ENCODE measurements at regions not wholly inside any gene's neighbourhood (a gene's known extent, or its start where the extent isn't known, plus 50 kb on each side); places are given as distances from the start of the nearest gene placed in this dataset.

GRCh38 chr9:99401680-99402504 lies 179.8 kb downstream of the SEC61B start:
- no peak overlapping the region for H3K4me3 ChIP-seq (ENCODE audit: low read length in 3 of 3)
- H3K27ac ChIP-seq (ENCODE audit: low read depth, low read length), result no peak overlapping the region
- peaks cover 0 to 6% (median 3%) of the 10 kb centered on the region in 3 donors for H3K4me1 ChIP-seq (ENCODE audit: control insufficient read depth in 3 of 3, insufficient read depth in 3 of 3, low read length in 3 of 3)
- no peaks in the 10 kb centered on the region for H3K27me3 ChIP-seq (ENCODE audit: control insufficient read depth in 3 of 3, insufficient read depth in 3 of 3, low read length in 3 of 3)
- H3K9ac ChIP-seq (ENCODE audit: low read depth in 1 of 3, low read length in 3 of 3), result no peak overlapping the region
- H3K9me3 ChIP-seq (ENCODE audit: control insufficient read depth in 3 of 3, low read length in 3 of 3), result no peaks in the 10 kb centered on the region
- no peaks in the 10 kb centered on the region for H3K36me3 ChIP-seq (ENCODE audit: control insufficient read depth in 3 of 3, insufficient read depth in 3 of 3, low read length in 3 of 3)

- Histone ChIP-seq H3K36me3 (ENCODE audit: control insufficient read depth in 3 of 3, insufficient read depth in 3 of 3, low read length in 3 of 3) (no peaks in the 10 kb centered on the region), H3K27ac (ENCODE audit: low read depth, low read length) (no peak overlapping the region), H3K4me1 (ENCODE audit: control insufficient read depth in 3 of 3, insufficient read depth in 3 of 3, low read length in 3 of 3) (peaks cover 0 to 6% (median 3%) of the 10 kb centered on the region in 3 donors), H3K4me3 (ENCODE audit: low read length in 3 of 3) (no peak overlapping the region), H3K9ac (ENCODE audit: low read depth in 1 of 3, low read length in 3 of 3) (no peak overlapping the region), H3K27me3 (ENCODE audit: control insufficient read depth in 3 of 3, insufficient read depth in 3 of 3, low read length in 3 of 3) (no peaks in the 10 kb centered on the region), H3K9me3 (ENCODE audit: control insufficient read depth in 3 of 3, low read length in 3 of 3) (no peaks in the 10 kb centered on the region)
These were observed 181.3 kb downstream of the SEC61B start for GRCh38 chr9:99403371-99403770.

- H3K36me3 ChIP-seq (ENCODE audit: control insufficient read depth in 3 of 3, insufficient read depth in 3 of 3, low read length in 3 of 3), result no peaks in the 10 kb centered on the region
These were observed 183.3 kb downstream of the SEC61B start for GRCh38 chr9:99405359-99405758.

GRCh38 chr9:99406939-99407338 lies 184.9 kb downstream of the SEC61B start:
- H3K4me3 ChIP-seq (ENCODE audit: low read length in 3 of 3), result no peak overlapping the region
- H3K4me1 ChIP-seq (ENCODE audit: control insufficient read depth in 3 of 3, insufficient read depth in 3 of 3, low read length in 3 of 3), result peaks cover 0 to 3% (median 0%) of the 10 kb centered on the region in 3 donors
- H3K9ac ChIP-seq (ENCODE audit: low read depth in 1 of 3, low read length in 3 of 3), result no peak overlapping the region
- no peak overlapping the region for H3K27ac ChIP-seq (ENCODE audit: low read depth, low read length)
- H3K36me3 ChIP-seq (ENCODE audit: control insufficient read depth in 3 of 3, insufficient read depth in 3 of 3, low read length in 3 of 3), result no peaks in the 10 kb centered on the region
- H3K27me3 ChIP-seq (ENCODE audit: control insufficient read depth in 3 of 3, insufficient read depth in 3 of 3, low read length in 3 of 3), result no peaks in the 10 kb centered on the region
- H3K9me3 ChIP-seq (ENCODE audit: control insufficient read depth in 3 of 3, low read length in 3 of 3), result peaks cover 0 to 3% (median 0%) of the 10 kb centered on the region in 3 donors

More at GRCh38 chr9:99405359-99405758, 183.3 kb downstream of the SEC61B start:
- H3K27me3 ChIP-seq (ENCODE audit: control insufficient read depth in 3 of 3, insufficient read depth in 3 of 3, low read length in 3 of 3), result no peaks in the 10 kb centered on the region
- no peak overlapping the region for H3K4me3 ChIP-seq (ENCODE audit: low read length in 3 of 3)
- H3K4me1 ChIP-seq (ENCODE audit: control insufficient read depth in 3 of 3, insufficient read depth in 3 of 3, low read length in 3 of 3), result peaks cover 0 to 3% (median 1%) of the 10 kb centered on the region in 3 donors
- H3K9ac ChIP-seq (ENCODE audit: low read depth in 1 of 3, low read length in 3 of 3), result no peak overlapping the region
- H3K27ac ChIP-seq (ENCODE audit: low read depth, low read length), result no peak overlapping the region
- no peaks in the 10 kb centered on the region for H3K9me3 ChIP-seq (ENCODE audit: control insufficient read depth in 3 of 3, low read length in 3 of 3)

GRCh38 chr9:99411068-99411467 lies 189.0 kb downstream of the SEC61B start:
- Histone ChIP-seq H3K4me3 (ENCODE audit: low read length in 3 of 3) (no peak overlapping the region), H3K9ac (ENCODE audit: low read depth in 1 of 3, low read length in 3 of 3) (no peak overlapping the region), H3K27ac (ENCODE audit: low read depth, low read length) (no peak overlapping the region), H3K9me3 (ENCODE audit: control insufficient read depth in 3 of 3, low read length in 3 of 3) (peaks cover 0 to 3% (median 0%) of the 10 kb centered on the region in 3 donors), H3K27me3 (ENCODE audit: control insufficient read depth in 3 of 3, insufficient read depth in 3 of 3, low read length in 3 of 3) (no peaks in the 10 kb centered on the region), H3K4me1 (ENCODE audit: control insufficient read depth in 3 of 3, insufficient read depth in 3 of 3, low read length in 3 of 3) (no peaks in the 10 kb centered on the region), H3K36me3 (ENCODE audit: control insufficient read depth in 3 of 3, insufficient read depth in 3 of 3, low read length in 3 of 3) (no peaks in the 10 kb centered on the region)

- Histone ChIP-seq H3K9ac (ENCODE audit: low read depth in 1 of 3, low read length in 3 of 3) (no peak overlapping the region), H3K9me3 (ENCODE audit: control insufficient read depth in 3 of 3, low read length in 3 of 3) (peaks cover 0 to 3% (median 0%) of the 10 kb centered on the region in 3 donors), H3K4me3 (ENCODE audit: low read length in 3 of 3) (no peak overlapping the region), H3K27me3 (ENCODE audit: control insufficient read depth in 3 of 3, insufficient read depth in 3 of 3, low read length in 3 of 3) (no peaks in the 10 kb centered on the region), H3K27ac (ENCODE audit: low read depth, low read length) (no peak overlapping the region), H3K36me3 (ENCODE audit: control insufficient read depth in 3 of 3, insufficient read depth in 3 of 3, low read length in 3 of 3) (no peaks in the 10 kb centered on the region), H3K4me1 (ENCODE audit: control insufficient read depth in 3 of 3, insufficient read depth in 3 of 3, low read length in 3 of 3) (no peaks in the 10 kb centered on the region)
These were observed 189.5 kb downstream of the SEC61B start for GRCh38 chr9:99411479-99412115.

GRCh38 chr9:99412606-99413005 lies 190.5 kb downstream of the SEC61B start:
- Histone ChIP-seq H3K4me1 (ENCODE audit: control insufficient read depth in 3 of 3, insufficient read depth in 3 of 3, low read length in 3 of 3) (no peaks in the 10 kb centered on the region), H3K36me3 (ENCODE audit: control insufficient read depth in 3 of 3, insufficient read depth in 3 of 3, low read length in 3 of 3) (no peaks in the 10 kb centered on the region), H3K4me3 (ENCODE audit: low read length in 3 of 3) (no peak overlapping the region), H3K27ac (ENCODE audit: low read depth, low read length) (no peak overlapping the region), H3K9me3 (ENCODE audit: control insufficient read depth in 3 of 3, low read length in 3 of 3) (peaks cover 0 to 3% (median 0%) of the 10 kb centered on the region in 3 donors), H3K9ac (ENCODE audit: low read depth in 1 of 3, low read length in 3 of 3) (no peak overlapping the region), H3K27me3 (ENCODE audit: control insufficient read depth in 3 of 3, insufficient read depth in 3 of 3, low read length in 3 of 3) (no peaks in the 10 kb centered on the region)

GRCh38 chr9:99414321-99414720 lies 192.2 kb downstream of the SEC61B start:
- no peak overlapping the region for H3K4me3 ChIP-seq (ENCODE audit: low read length in 3 of 3)
- no peaks in the 10 kb centered on the region for H3K27me3 ChIP-seq (ENCODE audit: control insufficient read depth in 3 of 3, insufficient read depth in 3 of 3, low read length in 3 of 3)
- no peaks in the 10 kb centered on the region for H3K4me1 ChIP-seq (ENCODE audit: control insufficient read depth in 3 of 3, insufficient read depth in 3 of 3, low read length in 3 of 3)
- no peak overlapping the region for H3K27ac ChIP-seq (ENCODE audit: low read depth, low read length)
- no peaks in the 10 kb centered on the region for H3K36me3 ChIP-seq (ENCODE audit: control insufficient read depth in 3 of 3, insufficient read depth in 3 of 3, low read length in 3 of 3)
- peaks cover 0 to 3% (median 0%) of the 10 kb centered on the region in 3 donors for H3K9me3 ChIP-seq (ENCODE audit: control insufficient read depth in 3 of 3, low read length in 3 of 3)
- no peak overlapping the region for H3K9ac ChIP-seq (ENCODE audit: low read depth in 1 of 3, low read length in 3 of 3)

GRCh38 chr9:99415606-99416005 lies 193.5 kb downstream of the SEC61B start:
- no peak overlapping the region for H3K27ac ChIP-seq (ENCODE audit: low read depth, low read length)
- no peaks in the 10 kb centered on the region for H3K27me3 ChIP-seq (ENCODE audit: control insufficient read depth in 3 of 3, insufficient read depth in 3 of 3, low read length in 3 of 3)
- H3K9me3 ChIP-seq (ENCODE audit: control insufficient read depth in 3 of 3, low read length in 3 of 3), result peaks cover 0 to 3% (median 0%) of the 10 kb centered on the region in 3 donors
- H3K9ac ChIP-seq (ENCODE audit: low read depth in 1 of 3, low read length in 3 of 3), result no peak overlapping the region
- H3K36me3 ChIP-seq (ENCODE audit: control insufficient read depth in 3 of 3, insufficient read depth in 3 of 3, low read length in 3 of 3), result no peaks in the 10 kb centered on the region
- no peak overlapping the region for H3K4me3 ChIP-seq (ENCODE audit: low read length in 3 of 3)
- H3K4me1 ChIP-seq (ENCODE audit: control insufficient read depth in 3 of 3, insufficient read depth in 3 of 3, low read length in 3 of 3), result no peaks in the 10 kb centered on the region

- Histone ChIP-seq H3K4me1 (ENCODE audit: control insufficient read depth in 3 of 3, insufficient read depth in 3 of 3, low read length in 3 of 3) (no peaks in the 10 kb centered on the region), H3K36me3 (ENCODE audit: control insufficient read depth in 3 of 3, insufficient read depth in 3 of 3, low read length in 3 of 3) (no peaks in the 10 kb centered on the region), H3K27ac (ENCODE audit: low read depth, low read length) (no peak overlapping the region), H3K9me3 (ENCODE audit: control insufficient read depth in 3 of 3, low read length in 3 of 3) (peaks cover 0 to 3% (median 0%) of the 10 kb centered on the region in 3 donors), H3K4me3 (ENCODE audit: low read length in 3 of 3) (no peak overlapping the region), H3K9ac (ENCODE audit: low read depth in 1 of 3, low read length in 3 of 3) (no peak overlapping the region), H3K27me3 (ENCODE audit: control insufficient read depth in 3 of 3, insufficient read depth in 3 of 3, low read length in 3 of 3) (no peaks in the 10 kb centered on the region)
These were observed 193.9 kb downstream of the SEC61B start for GRCh38 chr9:99416007-99416406.

All from skeletal muscle tissue (tissue), 3 donors.